WI38 (cell line): ENCODE measurements at regions not wholly inside any gene's neighbourhood (a gene's known extent, or its start where the extent isn't known, plus 50 kb on each side); places are given as distances from the start of the nearest gene placed in this dataset.
"Not testable (repeated sequence)": the region's sequence is repeated elsewhere in the genome, so short reads cannot be mapped to it uniquely, and the experiment has no call there.

Experiments used
- H3K4me3 ChIP-seq: 2 replicates; pipeline ENCODE4 v1.5.1; 2011; ENCODE audit warnings: low read depth, mild to moderate bottlenecking, control low read depth, low read length
- TF ChIP-seq, protein P1 (sequence below): IDR thresholded peaks from 2 replicates; pipeline ENCODE4 v1.5.1; 2012; ENCODE audit warnings: low read depth, mild to moderate bottlenecking, control low read depth, low read length

DNA sequence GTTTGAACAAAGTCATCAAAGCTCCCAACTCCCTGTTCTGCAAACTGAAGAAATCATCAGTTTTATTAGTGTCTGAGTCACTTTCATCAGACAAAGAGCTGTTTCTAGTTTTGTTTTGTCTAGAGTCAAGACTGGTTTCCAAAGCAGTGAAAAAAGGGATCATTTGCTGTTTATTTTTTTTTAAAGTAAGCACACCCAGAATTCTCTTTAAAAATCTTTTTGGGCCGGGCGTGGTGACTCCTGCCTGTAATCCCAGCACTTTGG lies 972.0 kb upstream of the CELF2 start:
- no peak overlapping the region for H3K4me3 ChIP-seq
- TF ChIP-seq, protein P1, sequence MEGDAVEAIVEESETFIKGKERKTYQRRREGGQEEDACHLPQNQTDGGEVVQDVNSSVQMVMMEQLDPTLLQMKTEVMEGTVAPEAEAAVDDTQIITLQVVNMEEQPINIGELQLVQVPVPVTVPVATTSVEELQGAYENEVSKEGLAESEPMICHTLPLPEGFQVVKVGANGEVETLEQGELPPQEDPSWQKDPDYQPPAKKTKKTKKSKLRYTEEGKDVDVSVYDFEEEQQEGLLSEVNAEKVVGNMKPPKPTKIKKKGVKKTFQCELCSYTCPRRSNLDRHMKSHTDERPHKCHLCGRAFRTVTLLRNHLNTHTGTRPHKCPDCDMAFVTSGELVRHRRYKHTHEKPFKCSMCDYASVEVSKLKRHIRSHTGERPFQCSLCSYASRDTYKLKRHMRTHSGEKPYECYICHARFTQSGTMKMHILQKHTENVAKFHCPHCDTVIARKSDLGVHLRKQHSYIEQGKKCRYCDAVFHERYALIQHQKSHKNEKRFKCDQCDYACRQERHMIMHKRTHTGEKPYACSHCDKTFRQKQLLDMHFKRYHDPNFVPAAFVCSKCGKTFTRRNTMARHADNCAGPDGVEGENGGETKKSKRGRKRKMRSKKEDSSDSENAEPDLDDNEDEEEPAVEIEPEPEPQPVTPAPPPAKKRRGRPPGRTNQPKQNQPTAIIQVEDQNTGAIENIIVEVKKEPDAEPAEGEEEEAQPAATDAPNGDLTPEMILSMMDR: no peak

DNA sequence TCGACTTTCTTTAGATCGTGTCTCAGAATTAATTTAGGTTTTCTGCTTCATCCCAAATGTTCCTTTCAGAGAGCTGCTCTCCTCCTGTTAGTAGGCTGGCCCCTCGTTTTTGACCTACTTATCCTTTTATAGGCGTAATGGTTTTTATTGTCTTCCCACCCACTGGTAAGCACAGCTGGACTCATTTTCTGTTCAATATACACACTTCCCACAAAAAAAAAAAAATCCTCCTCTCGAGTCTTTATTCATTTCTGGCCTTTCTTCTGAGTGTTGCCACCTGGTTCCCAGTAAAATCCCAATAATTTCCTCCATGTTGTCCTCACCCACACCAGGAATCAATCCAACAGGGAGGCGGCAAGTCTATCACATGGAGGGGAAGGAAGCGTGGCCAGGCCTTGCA lies 970.2 kb upstream of the CELF2 start:
- TF ChIP-seq, protein P1: no peak
- no peak overlapping the region for H3K4me3 ChIP-seq

DNA sequence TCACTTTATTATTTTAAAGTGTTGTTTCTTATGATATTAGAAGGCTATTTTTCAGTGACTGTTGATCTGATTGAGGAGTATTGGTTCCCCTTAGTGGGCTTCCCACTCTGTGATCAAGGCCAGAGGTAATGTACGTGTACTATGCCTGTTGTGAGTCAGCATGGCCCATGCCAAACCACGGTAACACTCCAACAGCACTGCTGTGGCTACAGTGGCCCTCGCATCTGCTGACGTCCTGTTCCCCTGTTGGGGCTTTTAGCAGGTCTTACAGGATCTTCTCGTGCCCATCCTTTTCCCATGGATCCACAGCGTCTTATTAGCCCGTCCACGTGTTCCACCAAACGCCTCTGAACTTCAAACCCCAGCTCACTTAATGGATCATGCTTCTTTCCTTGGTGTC lies 964.6 kb upstream of the CELF2 start:
- H3K4me3 ChIP-seq: no peak overlapping the region
- TF ChIP-seq, protein P1: no peak

DNA sequence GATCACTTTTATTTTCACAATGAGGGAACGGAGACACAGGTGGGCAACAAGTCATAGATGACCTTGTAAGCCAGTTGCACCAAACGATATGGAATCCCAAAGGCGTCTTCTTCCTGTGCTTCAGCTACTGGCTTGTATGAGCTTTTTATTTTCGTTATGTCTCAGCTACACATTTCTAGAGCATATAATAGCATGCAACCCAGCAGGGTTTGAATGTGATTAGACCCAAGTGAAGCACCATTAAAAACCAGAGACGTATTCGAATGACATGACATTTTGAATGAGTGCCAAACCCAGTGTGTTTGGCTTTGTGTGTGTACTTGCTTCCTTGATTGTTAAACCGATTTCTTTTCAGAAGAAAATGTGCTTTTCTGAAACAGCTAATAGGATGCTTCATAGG lies 963.2 kb upstream of the CELF2 start:
- no peak overlapping the region for H3K4me3 ChIP-seq
- TF ChIP-seq, protein P1: no peak

DNA sequence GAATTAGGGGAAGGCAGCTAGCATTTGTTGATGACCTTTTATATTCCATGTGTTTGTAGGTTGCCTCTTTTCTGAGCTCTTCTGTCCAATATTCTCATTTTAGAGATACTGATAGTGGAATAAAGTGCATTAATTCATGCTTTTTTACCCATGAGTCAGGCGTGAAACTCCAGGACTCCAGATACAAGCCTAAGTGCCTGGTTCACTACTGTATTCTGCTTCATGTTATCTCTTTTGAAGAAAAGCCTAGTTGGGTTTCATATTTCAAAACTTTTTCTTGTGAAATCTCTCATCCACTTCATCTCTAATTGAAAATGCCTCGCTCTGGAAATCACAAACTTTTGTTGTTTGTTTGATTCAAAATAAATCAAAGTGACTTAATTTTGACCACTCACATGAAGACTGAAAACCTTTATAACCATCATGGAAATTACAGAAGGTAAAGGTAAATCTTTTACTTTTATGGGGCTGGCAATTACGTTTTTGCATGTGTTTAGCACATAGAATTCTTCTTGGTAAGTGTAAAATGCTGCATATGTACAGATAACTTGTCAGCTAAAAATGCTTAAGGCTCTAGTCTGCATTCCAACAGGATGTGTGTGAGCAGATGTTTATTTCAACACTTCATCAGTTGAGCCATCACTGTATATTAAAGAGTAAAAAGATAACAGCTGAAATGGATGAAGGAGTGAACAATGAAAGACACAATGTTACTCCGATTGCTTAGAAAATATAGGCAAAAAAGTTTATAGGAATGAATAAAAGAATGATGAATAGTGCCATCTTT lies 961.8 kb upstream of the CELF2 start:
- TF ChIP-seq, protein P1: no peak
- no peak overlapping the region for H3K4me3 ChIP-seq

DNA sequence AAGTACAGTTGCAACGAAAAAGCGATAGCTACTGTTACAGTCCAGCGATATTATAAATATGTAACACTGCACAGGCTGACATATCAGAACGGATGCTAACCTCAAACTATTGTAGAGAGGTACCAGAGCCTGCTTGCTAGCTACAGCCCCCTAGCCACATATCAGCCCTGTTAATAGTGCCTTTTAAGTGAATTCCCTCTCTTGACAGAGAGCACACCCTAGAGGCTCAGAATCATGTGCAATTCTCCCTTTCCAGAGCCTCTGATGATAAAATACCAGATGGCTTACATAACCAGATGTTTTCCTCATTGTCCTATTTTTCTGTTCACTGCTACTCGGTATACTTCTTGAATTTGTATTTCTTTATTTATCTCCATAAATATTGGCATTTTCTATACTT lies 960.7 kb upstream of the CELF2 start:
- TF ChIP-seq, protein P1: no peak
- H3K4me3 ChIP-seq: no peak overlapping the region

DNA sequence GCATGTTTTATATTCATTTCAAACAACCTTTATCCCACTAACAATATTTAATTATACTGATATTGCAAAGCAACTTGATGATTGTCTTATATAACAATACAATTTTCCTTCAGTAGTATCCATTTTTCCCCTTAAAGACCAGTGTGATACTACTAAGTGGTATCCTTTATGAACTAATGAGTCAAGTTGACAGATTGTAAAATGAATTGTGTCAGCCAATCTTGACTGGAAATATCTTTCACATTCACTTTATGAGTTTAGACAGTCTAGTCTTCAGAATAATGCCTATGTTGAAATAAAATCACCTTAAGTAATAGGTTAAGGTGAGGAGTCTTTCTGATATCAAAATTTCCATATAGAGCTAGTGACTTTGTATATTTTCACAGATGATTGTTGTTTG lies 950.0 kb upstream of the CELF2 start:
- TF ChIP-seq, protein P1: no peak
- no peak overlapping the region for H3K4me3 ChIP-seq

DNA sequence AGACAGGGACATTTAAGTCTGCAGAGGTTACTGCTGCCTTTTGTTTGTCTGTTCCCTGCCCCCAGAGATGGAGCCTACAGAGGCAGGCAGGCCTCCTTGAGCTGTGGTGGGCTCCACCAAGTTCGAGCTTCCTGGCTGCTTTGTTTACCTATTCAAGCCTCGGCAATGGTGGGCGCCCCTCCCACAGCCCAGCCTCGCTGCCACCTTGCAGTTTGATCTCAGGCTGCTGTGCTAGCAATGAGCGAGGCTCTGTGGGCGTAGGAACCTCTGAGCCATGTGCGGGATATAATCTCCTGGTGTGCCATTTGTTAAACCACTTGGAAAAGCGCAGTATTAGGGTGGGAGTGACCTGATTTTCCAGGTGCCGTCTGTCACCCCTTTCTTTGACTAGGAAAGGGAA lies 942.8 kb upstream of the CELF2 start:
- H3K4me3 ChIP-seq: not testable (repeated sequence)
